ENCODE measurements at regions not wholly inside any gene's neighbourhood (a gene's known extent, or its start where the extent isn't known, plus 50 kb on each side); places are given as distances from the start of the nearest gene placed in this dataset.
"Not testable (repeated sequence)": the region's sequence is repeated elsewhere in the genome, so short reads cannot be mapped to it uniquely, and the experiment has no call there.

DNA sequence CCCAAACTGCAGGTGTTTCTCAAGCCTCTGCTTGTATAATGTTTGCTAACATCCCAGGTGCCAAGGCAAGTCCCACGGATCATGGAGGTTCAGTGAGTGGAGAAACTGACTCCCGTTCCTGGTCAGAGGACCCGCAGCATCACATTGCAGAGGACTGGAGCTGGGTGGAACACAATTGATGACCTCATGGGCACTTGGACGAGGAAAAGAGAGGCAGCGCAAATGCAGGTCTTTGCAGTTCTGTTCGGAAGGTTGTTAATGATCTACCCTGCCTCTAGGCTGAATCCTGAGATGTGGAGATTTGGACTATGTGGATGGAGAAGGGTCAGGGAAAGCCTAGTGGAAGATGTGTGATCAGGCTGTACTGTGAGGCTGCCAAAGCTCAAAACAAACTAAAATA is 192.9 kb downstream of the DUSP10 start:
- DNase-seq (ENCODE audit: low read depth in 4 of 4, low spot score in 3 of 4), result no peak

DNA sequence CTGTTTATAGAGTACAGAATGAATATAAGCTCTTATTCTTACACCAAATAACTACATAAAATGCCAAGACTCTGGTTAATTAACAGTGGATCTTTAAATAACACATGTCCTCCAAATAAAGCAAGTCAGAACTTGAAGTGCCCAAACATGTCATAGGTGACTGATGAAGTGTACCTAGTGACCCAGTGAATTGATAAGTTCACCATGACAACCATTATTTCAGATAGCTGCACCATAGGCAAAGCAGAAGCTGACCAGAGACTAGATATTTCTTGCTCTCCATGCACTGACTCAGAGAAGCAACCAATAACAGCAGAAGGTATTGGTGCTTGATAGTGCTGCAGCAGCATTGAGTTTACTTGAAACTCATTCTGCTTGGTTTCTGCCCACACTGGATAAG is 192.1 kb downstream of the DUSP10 start:
- DNase-seq (ENCODE audit: low read depth in 4 of 4, low spot score in 3 of 4), result no peak

DNA sequence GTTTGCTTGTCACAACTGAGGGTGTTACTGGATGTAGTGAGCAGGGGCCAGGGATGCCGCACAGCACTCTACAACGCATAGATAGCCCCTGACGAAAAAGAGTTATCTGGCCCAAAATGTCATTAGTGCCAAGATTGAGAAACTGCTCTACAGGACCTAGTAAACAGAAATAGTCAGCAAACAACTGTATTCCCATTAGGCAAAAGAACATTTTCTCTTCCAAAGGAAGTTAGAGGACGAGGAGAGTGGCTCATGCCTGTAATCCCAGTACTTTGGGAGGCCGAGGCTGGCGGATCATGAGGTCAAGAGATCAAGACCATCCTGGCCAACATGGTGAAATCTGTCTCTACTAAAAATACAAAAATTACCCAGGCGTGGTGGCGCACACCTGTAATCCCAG is 189.1 kb downstream of the DUSP10 start:
- DNase-seq (ENCODE audit: low read depth in 4 of 4, low spot score in 3 of 4), result not testable (repeated sequence)

DNA sequence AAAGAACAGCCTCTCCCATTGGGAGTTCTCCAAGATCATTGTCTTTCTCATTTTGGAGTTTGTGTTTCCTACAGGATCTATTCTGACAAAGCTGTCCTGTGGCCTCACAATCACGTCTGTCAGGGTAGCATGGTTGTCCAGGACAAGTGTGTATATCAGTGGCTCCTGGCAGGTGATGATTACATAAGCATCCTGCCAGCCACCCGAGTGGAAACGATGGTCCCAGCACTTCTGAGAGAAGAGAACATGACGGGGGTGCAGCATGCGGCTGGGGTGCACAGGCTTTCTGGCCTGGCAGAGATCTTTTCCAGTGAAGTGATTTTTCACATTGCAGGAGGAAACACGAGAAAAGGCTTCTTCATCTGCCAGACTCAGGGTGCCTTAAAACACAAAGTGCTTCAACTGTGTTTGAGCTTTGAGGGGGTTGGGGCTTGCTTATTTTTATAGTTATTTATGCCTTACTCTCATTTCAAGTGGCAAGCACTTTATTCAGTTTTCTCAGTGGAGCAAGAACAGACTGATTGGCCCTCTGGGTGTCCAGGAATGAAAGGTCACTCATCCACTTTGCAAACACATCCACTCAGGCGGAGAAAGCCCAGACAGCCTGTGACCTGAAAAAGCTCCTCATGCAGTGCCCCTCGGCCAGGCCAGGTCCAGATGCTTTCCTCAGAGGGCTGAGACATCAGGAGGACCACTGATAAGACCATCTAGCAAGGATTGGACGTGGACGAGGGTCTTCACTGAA is 186.0 kb downstream of the DUSP10 start:
- DNase-seq (ENCODE audit: low read depth in 4 of 4, low spot score in 3 of 4), result no peak

DNA sequence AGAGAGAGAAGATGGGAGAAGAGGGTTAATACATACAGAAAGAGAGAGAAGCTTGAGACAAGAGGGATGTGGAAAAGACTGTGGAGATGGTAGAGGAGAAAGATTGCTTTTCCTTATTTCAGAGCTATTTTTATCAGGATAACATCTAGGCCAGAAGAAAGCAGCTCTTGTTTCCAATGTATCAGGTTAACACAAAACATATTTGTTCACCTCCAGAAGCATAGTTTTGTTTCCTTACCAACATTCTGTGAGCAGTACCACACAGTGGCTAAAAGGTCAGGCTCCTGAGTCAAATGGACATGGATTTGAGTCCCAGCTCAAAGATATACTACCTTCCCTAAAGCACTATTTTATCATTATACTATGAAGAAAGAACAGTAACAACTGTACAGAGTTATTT is 185.5 kb downstream of the DUSP10 start:
- DNase-seq (ENCODE audit: low read depth in 4 of 4, low spot score in 3 of 4), result no peak

DNA sequence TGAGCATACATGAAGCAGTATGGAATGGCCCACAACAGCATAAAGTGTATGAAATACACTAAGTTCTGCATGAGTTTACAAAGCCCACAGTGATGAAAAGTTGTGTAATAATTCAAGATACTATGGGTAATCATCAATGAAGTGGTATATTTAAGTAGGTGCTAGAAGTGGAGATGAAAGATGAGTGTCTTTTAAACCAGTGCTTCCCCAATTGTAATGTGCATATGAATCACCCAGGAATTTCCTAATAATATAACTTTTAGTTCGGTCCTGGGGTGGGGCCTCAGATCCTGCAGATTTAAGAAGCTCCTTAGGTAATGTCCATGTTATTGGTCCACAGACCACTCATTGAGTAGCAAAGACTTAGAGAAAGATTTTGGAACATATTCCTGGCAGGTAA is 184.9 kb downstream of the DUSP10 start:
- no peak for DNase-seq (ENCODE audit: low read depth in 4 of 4, low spot score in 3 of 4)

DNA sequence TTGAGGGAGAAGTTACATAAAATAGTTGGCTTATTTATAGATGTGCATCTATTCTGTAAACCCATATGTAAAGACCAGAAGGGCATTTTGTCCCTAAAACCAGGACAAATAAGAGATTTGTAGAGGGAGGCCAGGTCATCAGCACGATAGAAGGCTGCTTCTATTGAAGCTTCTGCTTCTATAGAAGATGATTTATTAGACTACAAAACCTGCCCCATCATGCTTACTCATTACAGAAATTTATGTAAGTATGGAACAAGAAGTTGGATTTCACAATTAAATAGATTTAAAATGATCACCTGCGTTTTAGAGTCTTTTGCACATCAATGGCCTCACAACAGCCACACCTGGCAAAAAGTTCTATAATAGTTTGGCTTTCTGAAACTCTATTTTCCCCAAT is 183.5 kb downstream of the DUSP10 start:
- no peak for DNase-seq (ENCODE audit: low read depth in 4 of 4, low spot score in 3 of 4)

DNA sequence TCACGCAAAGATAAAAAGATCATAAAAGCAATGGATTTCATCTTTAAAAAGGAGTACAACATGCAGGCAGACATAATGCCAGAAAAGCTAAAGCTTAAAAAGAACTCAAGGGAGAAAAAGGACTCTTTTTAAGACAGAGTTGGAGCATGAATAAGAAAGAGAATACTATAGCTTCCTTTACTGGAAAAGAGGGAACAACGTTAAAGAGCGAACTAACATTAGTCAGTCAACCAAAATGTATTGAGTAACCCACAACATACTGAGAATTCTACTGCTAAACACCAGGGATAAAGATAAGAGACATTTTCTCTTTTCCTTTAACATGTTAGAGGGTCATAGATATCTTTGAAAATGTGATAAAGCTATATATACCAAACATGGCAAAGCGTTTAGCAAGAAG is 182.0 kb downstream of the DUSP10 start:
- DNase-seq (ENCODE audit: low read depth in 4 of 4, low spot score in 3 of 4), result no peak

DNA sequence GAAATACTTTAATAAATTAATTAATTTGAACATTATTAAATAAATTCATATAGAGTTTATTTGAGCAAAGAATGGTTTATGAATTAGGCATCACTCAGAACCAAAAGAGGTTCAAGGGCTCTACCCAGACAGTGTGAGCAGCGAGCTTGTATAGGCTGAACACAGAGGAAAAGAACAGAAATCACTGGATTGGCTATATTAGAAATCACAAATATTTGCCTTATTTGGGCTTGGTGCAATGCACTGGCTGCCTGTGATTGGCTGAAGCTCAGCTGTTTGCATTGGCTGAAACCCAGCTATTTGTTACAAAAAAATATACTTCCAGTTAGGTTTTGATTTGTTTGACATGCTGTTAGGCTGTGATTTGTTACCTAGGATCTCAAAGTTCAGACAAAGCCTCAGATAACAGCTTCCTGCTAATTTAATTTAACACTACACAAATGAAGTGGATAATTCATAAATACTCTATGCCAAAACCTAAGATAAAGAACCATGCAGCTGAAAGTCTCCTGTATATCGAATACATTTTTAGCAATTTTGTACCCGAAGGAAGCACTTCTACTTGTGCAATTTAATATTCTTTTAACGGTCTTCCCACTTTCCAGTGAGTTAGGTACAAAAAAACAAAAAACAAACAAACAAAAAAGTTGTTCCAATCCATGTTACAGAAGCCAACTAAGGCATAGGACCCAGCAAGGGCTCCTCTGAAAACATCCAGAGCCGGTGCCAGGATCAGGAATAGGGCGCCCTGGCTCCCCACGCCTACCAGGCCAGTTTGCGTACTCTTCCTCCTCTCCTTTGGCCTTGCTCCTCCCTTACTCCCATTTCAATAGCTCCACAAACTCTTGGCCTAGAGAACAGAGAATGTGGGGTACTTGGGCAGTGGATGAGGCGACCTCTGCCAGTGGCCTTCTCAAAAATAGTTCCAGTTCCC is 179.1 kb downstream of the DUSP10 start:
- no peak for DNase-seq (ENCODE audit: low read depth in 4 of 4, low spot score in 3 of 4)

DNA sequence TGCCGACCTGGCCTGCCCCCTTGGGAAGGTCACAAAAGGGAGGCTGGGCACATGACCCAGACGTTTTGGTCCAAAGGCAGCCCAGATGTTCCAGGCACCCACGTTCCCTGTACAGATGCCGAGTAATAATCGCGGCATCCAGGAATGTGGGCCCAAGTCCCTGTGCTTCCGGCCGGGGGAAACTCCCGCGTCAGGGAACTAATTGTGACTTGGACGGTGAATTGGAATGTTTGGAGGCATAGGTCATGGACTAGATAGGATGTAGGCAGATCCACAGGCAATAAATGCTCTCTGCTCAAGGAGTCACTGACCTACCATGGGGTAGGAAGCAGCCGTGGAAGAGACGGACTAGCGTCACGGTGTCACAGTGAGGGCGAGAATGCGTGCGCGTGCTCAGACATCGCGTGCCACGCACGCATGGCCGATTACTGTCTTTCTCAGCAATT is 178.4 kb downstream of the DUSP10 start:
- DNase-seq (ENCODE audit: low read depth in 4 of 4, low spot score in 3 of 4), result no peak

DNA sequence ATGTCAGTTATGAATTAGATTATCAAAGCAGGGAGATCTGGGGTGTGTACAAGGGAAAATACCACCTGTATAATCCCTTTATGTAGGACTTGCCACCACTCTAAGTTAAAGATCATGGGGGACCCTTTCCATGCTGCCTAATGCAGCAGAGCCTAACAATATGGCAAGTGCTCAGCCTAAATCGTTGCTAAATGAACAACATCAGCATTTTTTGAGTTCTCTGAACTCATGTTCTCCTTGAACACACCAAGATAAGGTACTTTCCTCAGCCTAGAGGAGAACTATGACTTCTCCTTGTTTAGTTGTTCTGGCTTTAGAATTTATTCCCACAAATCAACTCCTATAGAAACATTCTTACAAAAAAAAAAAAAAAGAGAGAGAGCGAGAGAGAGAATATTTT is 177.0 kb downstream of the DUSP10 start:
- no peak for DNase-seq (ENCODE audit: low read depth in 4 of 4, low spot score in 3 of 4)

DNA sequence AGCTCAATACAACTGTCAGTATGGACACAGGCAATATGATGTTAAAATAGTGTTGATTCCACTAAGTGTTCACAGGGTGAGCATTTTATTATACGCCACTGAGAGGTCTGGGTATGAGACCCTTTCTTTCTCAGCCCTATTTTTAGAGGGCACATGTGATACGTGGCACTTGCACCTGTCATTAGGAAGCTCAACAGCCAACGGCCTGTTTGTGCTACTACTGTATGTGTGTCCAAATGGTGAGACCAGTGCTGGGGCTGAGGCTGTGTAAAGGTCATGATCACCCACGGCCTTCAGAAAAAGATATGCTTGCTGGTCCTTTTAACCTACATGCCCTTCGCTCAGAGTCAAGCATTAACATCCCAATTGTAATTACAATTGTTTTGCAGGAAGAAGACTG is 176.2 kb downstream of the DUSP10 start:
- DNase-seq (ENCODE audit: low read depth in 4 of 4, low spot score in 3 of 4), result no peak

DNA sequence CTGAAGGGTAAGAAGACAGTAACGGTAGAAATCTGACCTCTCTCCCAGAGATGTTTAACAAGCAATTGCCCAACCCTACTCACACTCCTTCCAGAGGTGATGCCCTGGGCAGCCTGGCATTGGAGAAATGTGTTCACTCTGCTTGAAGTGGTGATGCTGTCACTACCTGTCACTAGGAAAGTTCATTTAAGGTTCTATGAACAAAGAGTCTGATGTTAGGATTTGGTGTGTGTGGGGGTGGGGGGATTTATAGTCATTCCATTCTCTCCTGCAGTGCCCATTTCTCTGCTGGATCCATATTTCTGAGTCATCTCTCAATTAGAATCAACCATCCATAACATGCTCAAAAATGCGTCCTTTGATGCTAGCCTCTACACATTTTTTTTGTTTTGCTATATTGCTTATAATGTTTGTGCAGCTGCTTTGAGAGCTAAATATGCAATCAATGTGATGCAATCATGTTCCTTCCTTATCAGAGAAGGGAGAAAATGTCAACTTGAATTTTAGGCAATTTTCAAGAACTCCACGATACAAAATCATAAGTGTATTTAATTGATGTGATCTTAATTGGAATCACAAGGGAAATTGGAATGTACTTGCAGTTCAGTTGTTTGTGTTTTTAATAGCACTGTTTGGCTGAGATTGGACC is 173.9 kb downstream of the DUSP10 start:
- DNase-seq (ENCODE audit: low read depth in 4 of 4, low spot score in 3 of 4), result no peak

DNA sequence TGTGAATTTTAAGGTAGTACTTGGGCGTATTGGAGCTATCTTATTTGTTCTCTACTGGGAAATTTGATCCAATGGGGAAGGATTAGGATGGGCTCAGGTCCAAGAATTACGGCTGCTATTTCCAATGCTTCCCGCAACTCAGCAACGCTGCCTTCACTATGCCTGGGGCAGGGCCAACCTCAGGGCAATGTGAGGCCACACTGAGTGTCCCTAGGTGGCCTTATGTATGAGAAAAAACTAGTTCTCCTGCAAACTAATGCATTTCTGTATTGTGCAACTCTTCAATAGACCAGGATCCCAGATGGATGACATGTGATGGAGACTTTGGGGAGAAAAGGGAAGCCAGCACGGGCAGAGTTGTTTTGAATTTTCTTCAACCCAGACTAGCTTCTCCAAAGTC is 168.1 kb downstream of the DUSP10 start:
- no peak for DNase-seq (ENCODE audit: low read depth in 4 of 4, low spot score in 3 of 4)

DNA sequence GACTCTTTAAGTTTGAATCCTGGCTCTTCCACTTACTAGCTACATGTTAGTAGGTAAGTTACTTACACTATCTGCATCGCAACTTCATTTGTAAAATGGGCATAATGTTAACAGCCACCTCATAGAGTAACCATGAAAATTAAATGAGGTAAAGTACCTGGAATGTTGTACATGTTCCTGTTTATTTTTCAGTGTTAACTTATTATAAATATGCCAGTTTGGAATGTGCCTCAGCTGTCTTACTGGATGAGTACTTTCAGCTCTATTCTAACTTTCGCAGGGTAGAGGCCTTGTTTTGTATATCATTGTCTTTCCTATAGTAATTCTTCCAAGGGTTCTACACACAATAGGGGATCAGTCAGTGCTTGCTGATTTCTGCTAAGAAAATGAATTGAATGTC is 167.4 kb downstream of the DUSP10 start:
- no peak for DNase-seq (ENCODE audit: low read depth in 4 of 4, low spot score in 3 of 4)

DNA sequence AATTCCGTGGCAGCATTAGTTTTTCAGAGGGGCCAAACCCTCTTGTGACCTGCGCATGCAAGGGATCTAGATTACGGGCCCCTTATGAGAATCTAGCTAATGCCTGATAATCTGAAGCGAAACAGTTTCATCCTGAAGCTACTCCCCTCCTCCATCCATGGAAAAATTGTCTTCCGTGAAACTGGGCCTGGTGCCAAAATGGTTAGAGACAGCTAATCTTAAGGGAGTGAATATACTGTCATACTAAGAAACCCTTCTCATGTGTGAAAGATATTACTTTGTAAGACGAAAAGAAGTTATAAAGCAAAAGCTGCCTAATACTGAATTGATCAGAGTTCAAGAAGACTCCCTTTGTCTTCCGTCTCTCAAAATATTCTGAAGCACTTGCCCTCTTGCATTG is 166.3 kb downstream of the DUSP10 start:
- DNase-seq (ENCODE audit: low read depth in 4 of 4, low spot score in 3 of 4), result no peak

DNA sequence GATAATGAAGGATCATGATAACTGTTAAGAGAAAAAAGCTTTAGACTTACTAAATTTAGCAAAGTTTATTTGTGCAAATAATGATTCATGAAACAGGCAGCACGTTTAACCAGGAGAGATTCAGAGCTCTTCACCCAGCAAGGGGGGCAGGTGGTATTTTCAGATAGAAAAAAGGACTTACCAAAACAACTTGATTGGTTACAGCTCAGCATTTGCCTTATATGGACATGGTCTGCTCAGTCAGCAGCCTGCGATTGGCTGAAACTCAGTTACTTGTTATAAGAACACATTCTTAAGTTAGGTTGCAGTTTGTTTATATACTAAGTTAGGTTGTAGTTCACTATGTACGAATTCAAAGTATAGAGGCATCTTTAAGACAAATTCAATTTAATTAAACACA is 165.6 kb downstream of the DUSP10 start:
- DNase-seq (ENCODE audit: low read depth in 4 of 4, low spot score in 3 of 4), result no peak

DNA sequence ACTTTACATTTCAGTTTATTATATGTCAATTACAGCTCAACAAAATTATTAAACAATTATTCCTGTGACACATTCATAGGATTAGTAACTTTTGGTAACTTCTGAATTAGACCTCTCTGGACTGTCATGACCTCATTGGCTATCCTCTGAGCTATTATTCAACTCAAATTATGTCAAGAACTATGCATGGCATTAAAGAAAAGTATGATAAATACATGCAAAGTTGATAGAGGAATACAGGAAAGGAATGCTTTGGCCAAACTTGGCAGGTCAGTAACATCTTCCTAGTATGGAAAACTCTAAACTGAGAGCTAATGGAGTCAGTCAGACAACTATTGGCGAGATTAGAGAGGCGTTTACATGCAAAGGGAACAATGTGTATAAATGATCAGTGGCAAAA is 158.4 kb downstream of the DUSP10 start:
- no peak for DNase-seq (ENCODE audit: low read depth in 4 of 4, low spot score in 3 of 4)

DNA sequence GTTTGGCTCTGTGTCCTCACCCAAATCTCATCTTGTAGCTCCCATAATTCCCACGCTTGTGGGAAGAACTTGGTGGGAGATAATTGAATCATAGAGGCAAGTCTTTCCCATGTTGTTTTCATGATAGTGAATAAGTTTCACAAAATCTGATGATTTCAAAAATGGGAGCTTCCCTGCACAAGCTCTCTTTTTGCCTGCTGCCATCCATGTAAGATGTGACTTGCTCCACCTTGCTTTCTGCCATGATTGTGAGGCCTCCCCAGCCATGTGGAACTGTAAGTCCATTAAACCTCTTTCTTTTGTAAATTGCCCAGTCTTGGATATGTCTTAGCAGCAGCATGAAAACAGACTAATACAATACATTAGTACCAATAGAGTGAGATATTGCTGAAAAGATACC is 154.9 kb downstream of the DUSP10 start:
- DNase-seq (ENCODE audit: low read depth in 4 of 4, low spot score in 3 of 4), result not testable (repeated sequence)

DNA sequence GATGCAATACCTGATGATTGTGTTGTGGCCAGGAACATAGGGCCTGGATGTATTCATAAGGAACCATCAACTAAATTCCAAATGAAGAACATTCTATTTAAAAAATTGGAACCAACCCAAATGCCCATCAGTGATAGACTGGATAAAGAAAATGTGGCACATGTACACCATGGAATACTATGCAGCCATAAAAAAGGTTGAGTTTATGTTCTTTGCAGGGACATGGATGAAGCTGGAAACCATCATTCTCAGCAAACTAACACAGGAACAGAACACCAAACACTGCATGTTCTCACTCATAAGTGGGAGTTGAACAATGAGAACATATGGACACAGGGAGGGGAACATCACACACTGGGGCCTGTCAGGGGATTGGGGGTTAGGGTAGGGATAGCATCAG is 150.6 kb downstream of the DUSP10 start:
- not testable (repeated sequence) for DNase-seq (ENCODE audit: low read depth in 4 of 4, low spot score in 3 of 4)

DNA sequence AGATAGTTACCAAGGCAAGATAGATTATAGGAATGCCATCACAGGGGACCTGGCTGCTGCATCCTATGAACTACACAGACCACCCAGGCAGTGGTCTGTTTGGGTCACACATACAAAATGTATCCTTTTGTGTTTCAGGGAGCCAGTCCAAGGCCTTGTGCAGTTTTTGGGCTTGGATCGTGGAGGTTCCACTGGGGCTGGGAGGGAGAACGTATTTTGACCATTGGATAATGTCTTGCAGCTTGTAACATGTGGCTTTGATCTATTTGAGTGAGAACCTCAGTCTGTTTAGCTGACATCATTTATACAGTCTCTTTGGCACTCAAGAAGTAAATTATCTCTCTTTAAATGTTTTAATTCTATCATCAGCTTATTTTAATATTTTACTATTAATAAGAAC is 147.3 kb downstream of the DUSP10 start:
- no peak for DNase-seq (ENCODE audit: low read depth in 4 of 4, low spot score in 3 of 4)

All from right renal pelvis (tissue), 4 donors.